B cell (primary cell): ENCODE measurements at regions not wholly inside any gene's neighbourhood (a gene's known extent, or its start where the extent isn't known, plus 50 kb on each side); places are given as distances from the start of the nearest gene placed in this dataset.

Source experiments
- CTCF ChIP-seq: fragments of 200-600 bp; IDR thresholded peaks from one replicate; pipeline ENCODE4 v1.8.0; 2022; ENCODE audit warnings: antibody characterized with exemption, mild to moderate bottlenecking
- EZH2 ChIP-seq: IDR thresholded peaks from 2 replicates; pipeline ENCODE4 v1.6.1; 2012; ENCODE audit warnings: borderline replicate concordance, low read depth, mild to moderate bottlenecking, moderate library complexity, low read length; ENCODE audit not compliant: insufficient read depth, poor library complexity, severe bottlenecking

- TF ChIP-seq CTCF, result no peak
- TF ChIP-seq EZH2, result no peak
Measured at GRCh38 chr1:221963742-221964141, 221.9 kb upstream of the DUSP10 start.
